Gastroesophageal sphincter (tissue), 3 donors: ENCODE measurements at regions not wholly inside any gene's neighbourhood (a gene's known extent, or its start where the extent isn't known, plus 50 kb on each side); places are given as distances from the start of the nearest gene placed in this dataset.

Experiments used
- CTCF ChIP-seq, 4 experiments: fragments of 200-600 bp in 2 of 4; fragments of 450-650 bp in 2 of 4; sonication (generic) in 1 of 4; IDR thresholded peaks; one replicate each; pipeline ENCODE4 v1.5.1; 2017 to 2019; ENCODE audit warnings: antibody characterized with exemption in 4 of 4, mild to moderate bottlenecking in 2 of 4, moderate library complexity in 2 of 4
- POLR2AphosphoS5 ChIP-seq: sonication (generic); formaldehyde crosslinking; IDR thresholded peaks from one replicate; pipeline ENCODE4 v1.6.1; 2017; ENCODE audit warnings: antibody characterized with exemption

GRCh38 chr4:10272511-10272910 lies 155.9 kb upstream of the WDR1 start:
- TF ChIP-seq CTCF (IDR thresholded peaks at IDR 0.05) (no peak), POLR2AphosphoS5 (no peak)
